GM12878 (cell line): ENCODE measurements at regions not wholly inside any gene's neighbourhood (a gene's known extent, or its start where the extent isn't known, plus 50 kb on each side); places are given as distances from the start of the nearest gene placed in this dataset.

Experiments used
- ATAC-seq: fragments of 200-7000 bp; cut with Tn5 transposase; 3 replicates; pipeline ENCODE4 v1.9.1; 2020; ENCODE audit warnings: mild to moderate bottlenecking, moderate library complexity
- BruUV-seq: library from RNA; stranded (reverse); fragments of 400-500 nt; replicated peaks from 2 replicates; lab custom pipeline; 2021; lab: Mats Ljungman, UMichigan
- CTCF ChIA-PET: fragments of 300-600 bp; sonication (Branson Sonifier 250); formaldehyde crosslinking; extraction: SDS; loops from one replicate; lab custom pipeline; 2021; ENCODE audit warnings: inconsistent platforms; lab: Yijun Ruan, JAX
- POLR2A ChIA-PET: fragments of 350-600 bp; formaldehyde crosslinking; extraction: SDS; loops from one replicate; lab custom pipeline; 2021; ENCODE audit warnings: inconsistent platforms; lab: Charles Lee
- RAD21 ChIA-PET: fragments of 300-600 bp; sonication (Branson Sonifier 250); formaldehyde crosslinking; loops from one replicate; lab custom pipeline; 2023; ENCODE audit warnings: antibody characterized with exemption; ENCODE audit not compliant: unreplicated experiment; lab: Charles Lee
- SMC1A ChIA-PET: fragments of 300-600 bp; sonication (Branson Sonifier 250); formaldehyde crosslinking; loops from one replicate; lab custom pipeline; 2023; ENCODE audit not compliant: unreplicated experiment, uncharacterized antibody; lab: Charles Lee
- DNase-seq: peaks from one replicate; pipeline ENCODE4 v3.0.0-alpha.2; 2011; ENCODE audit warnings: low read depth, low spot score
- FAIRE-seq: peaks from 3 replicates; lab custom pipeline; 2011; peaks lifted over from hg19 to GRCh38; lab: Jason Lieb, UNC
- H2AFZ ChIP-seq: 2 replicates; pipeline ENCODE4 v1.6.0; 2011; ENCODE audit warnings: low read depth, low read length, control low read depth; ENCODE audit not compliant: control insufficient read depth
- H3K27ac ChIP-seq: 2 replicates; pipeline ENCODE4 v1.5.1; 2011; ENCODE audit warnings: control low read depth; ENCODE audit not compliant: control insufficient read depth, insufficient read depth
- H3K27me3 ChIP-seq, 2 experiments: replicated peaks in 1 of 2; 2 replicates each; pipeline versions ENCODE4 v1.6.0 to v1.6.1; 2011; ENCODE audit warnings: low read length in 1 of 2; ENCODE audit not compliant: control insufficient read depth in 2 of 2, insufficient read depth in 2 of 2
- H3K36me3 ChIP-seq, 2 experiments: 2 replicates each; pipeline ENCODE4 v1.5.1; 2011; ENCODE audit warnings: low read length in 1 of 2; ENCODE audit not compliant: control insufficient read depth in 2 of 2, insufficient read depth in 2 of 2
- H3K4me1 ChIP-seq: 2 replicates; pipeline ENCODE4 v1.6.1; 2011; ENCODE audit warnings: mild to moderate bottlenecking, low read length, moderate library complexity, mixed read lengths; ENCODE audit not compliant: control insufficient read depth, insufficient read depth
- H3K4me2 ChIP-seq: 2 replicates; pipeline ENCODE4 v1.6.0; 2011; ENCODE audit warnings: control low read depth; ENCODE audit not compliant: control insufficient read depth, insufficient read depth
- H3K4me3 ChIP-seq: fragments of 200-600 bp; sonication (generic); 2 replicates; pipeline ENCODE4 v1.5.1; 2016
- H3K79me2 ChIP-seq: 2 replicates; pipeline ENCODE4 v1.6.0; 2011; ENCODE audit warnings: low read length; ENCODE audit not compliant: control insufficient read depth, insufficient read depth
- H3K9ac ChIP-seq: 2 replicates; pipeline ENCODE4 v1.8.0; 2011; ENCODE audit warnings: low read length, control low read depth, mixed read lengths; ENCODE audit not compliant: control insufficient read depth, insufficient read depth
- H3K9me3 ChIP-seq: replicated peaks from 3 replicates; pipeline ENCODE4 v1.5.1; 2011; ENCODE audit warnings: mild to moderate bottlenecking, low read length; ENCODE audit not compliant: control insufficient read depth, insufficient read depth
- H4K20me1 ChIP-seq: 2 replicates; pipeline ENCODE4 v1.6.0; 2011; ENCODE audit not compliant: control insufficient read depth, insufficient read depth
- ATF7 ChIP-seq: fragments of 450-650 bp; IDR thresholded peaks from 2 replicates; pipeline ENCODE4 v1.6.1; 2016; ENCODE audit warnings: low read depth, mild to moderate bottlenecking
- BCL11A ChIP-seq: IDR thresholded peaks from 2 replicates; pipeline ENCODE4 v1.6.1; 2011; ENCODE audit warnings: low read depth, low read length
- BHLHE40 ChIP-seq, 2 experiments: fragments of 450-650 bp in 1 of 2; IDR thresholded peaks; 2 replicates each; pipeline ENCODE4 v1.6.1; 2011 to 2017; ENCODE audit warnings: low read depth in 2 of 2, borderline replicate concordance in 1 of 2, improper control_type of control experiment in 1 of 2, low read length in 1 of 2, mild to moderate bottlenecking in 1 of 2
- BMI1 ChIP-seq: fragments of 450-650 bp; IDR thresholded peaks from 2 replicates; pipeline ENCODE4 v1.6.1; 2016; ENCODE audit warnings: mild to moderate bottlenecking, moderate library complexity, borderline replicate concordance
- FOS ChIP-seq: IDR thresholded peaks from 3 replicates; pipeline ENCODE4 v1.6.1; 2011; ENCODE audit warnings: borderline replicate concordance; ENCODE audit not compliant: insufficient read length; ENCODE audit errors: extremely low read depth
- JUND ChIP-seq: IDR thresholded peaks from 2 replicates; pipeline ENCODE4 v1.6.1; 2012; ENCODE audit warnings: low read depth, mild to moderate bottlenecking, low read length, improper control_type of control experiment, moderate library complexity
- MEF2A ChIP-seq: IDR thresholded peaks from 2 replicates; pipeline ENCODE4 v1.6.1; 2011; ENCODE audit warnings: low read depth, mild to moderate bottlenecking, low read length, moderate library complexity; ENCODE audit not compliant: insufficient read depth
- POLR2AphosphoS2 ChIP-seq: IDR thresholded peaks from 2 replicates; pipeline ENCODE4 v1.6.1; 2011; ENCODE audit warnings: low read depth, mild to moderate bottlenecking, low read length, improper control_type of control experiment, moderate library complexity
- WGBS: methylation state at CpG from one replicate; pipeline ENCODE4 v1.1.6; 2016; ENCODE audit warnings: low lambda C conversion rate; ENCODE audit not compliant: insufficient replicate concordance, insufficient coverage; ENCODE audit errors: missing lambda C conversion rate; 5-methylcytosine and 5-hydroxymethylcytosine counted together
- in situ Hi-C: fragments of 300-500 bp; cut with MboI; formaldehyde crosslinking; loops from 9 replicates; pipeline ENCODE4 v1.14.3; 2018; ENCODE audit warnings: mixed read lengths
- intact Hi-C: fragments of 100-400 bp; cut with micrococcal nuclease; formaldehyde crosslinking; loops from one replicate; pipeline ENCODE4 v1.14.2; 2022; ENCODE audit not compliant: unreplicated experiment
- TF ChIP-seq, protein P1 (sequence below): fragments of 450-650 bp; IDR thresholded peaks from 2 replicates; pipeline ENCODE4 v1.6.1; 2017; ENCODE audit warnings: mild to moderate bottlenecking, moderate library complexity
- TF ChIP-seq, protein P2 (sequence below): fragments of 450-650 bp; conservative IDR thresholded peaks from 2 replicates; pipeline ENCODE4 v1.6.1; 2017; ENCODE audit warnings: mild to moderate bottlenecking, moderate library complexity
- TF ChIP-seq, protein P3 (sequence below): fragments of 150-350 bp; IDR thresholded peaks from 2 replicates; pipeline ENCODE4 v1.6.1; 2016; ENCODE audit warnings: low read depth, low read length

DNA sequence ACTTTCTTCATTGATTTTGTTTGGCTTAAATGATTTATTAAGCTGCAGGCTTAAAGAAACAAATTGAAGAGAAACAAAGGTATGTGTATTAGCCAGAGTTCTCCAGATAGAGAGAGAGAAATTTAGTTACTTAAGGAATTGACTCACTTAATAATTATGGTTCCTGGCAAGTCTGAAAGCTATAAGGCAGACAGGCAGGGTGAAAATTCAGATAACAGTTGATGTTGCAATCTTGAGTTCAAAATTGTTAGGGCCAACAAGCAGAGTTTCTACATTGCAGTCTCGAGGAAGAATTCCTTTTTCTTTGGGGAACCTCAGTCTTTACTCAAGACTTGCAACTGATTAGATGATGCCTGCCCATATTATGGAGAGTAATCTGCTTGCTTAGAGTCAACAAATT, 593.5 kb downstream of the ADCYAP1 start:
- no peak overlapping the region for H3K4me2 ChIP-seq
- no TSS peak for BruUV-seq
- WGBS, result 0% methylated on average over 1 of the region's 1 CpG
- no peak for ATAC-seq
- no peak overlapping the region for H3K9ac ChIP-seq
- POLR2A ChIA-PET, result no interaction called here
- no peaks in the 10 kb centered on the region; a peak in 1 of 4 replicates for H3K27me3 ChIP-seq
- H3K4me3 ChIP-seq, result no peak overlapping the region
- SMC1A ChIA-PET, result no interaction called here
- no peak for DNase-seq
- H3K9me3 ChIP-seq, result no peaks in the 10 kb centered on the region; the same call in 2 of the 3 replicates
- no peaks in the 10 kb centered on the region for H3K36me3 ChIP-seq
- FAIRE-seq, result no peak
- RAD21 ChIA-PET, result no interaction called here
- intact Hi-C loops, result loop anchor here (2.0 kb wide), 1 partner anchor 633 kb away; no protein-coding TSS in a partner anchor
- in situ Hi-C loops, result loop anchor here (25.0 kb wide), 1 partner anchor 636 kb away; no protein-coding TSS in a partner anchor
- no peaks in the 10 kb centered on the region for H3K4me1 ChIP-seq
- CTCF ChIA-PET, result no interaction called here
- H2AFZ ChIP-seq, result no peak overlapping the region
- H4K20me1 ChIP-seq, result no peaks in the 10 kb centered on the region
- no peak overlapping the region for H3K27ac ChIP-seq
- no peak for TF ChIP-seq MEF2A
- TF ChIP-seq, protein P1, sequence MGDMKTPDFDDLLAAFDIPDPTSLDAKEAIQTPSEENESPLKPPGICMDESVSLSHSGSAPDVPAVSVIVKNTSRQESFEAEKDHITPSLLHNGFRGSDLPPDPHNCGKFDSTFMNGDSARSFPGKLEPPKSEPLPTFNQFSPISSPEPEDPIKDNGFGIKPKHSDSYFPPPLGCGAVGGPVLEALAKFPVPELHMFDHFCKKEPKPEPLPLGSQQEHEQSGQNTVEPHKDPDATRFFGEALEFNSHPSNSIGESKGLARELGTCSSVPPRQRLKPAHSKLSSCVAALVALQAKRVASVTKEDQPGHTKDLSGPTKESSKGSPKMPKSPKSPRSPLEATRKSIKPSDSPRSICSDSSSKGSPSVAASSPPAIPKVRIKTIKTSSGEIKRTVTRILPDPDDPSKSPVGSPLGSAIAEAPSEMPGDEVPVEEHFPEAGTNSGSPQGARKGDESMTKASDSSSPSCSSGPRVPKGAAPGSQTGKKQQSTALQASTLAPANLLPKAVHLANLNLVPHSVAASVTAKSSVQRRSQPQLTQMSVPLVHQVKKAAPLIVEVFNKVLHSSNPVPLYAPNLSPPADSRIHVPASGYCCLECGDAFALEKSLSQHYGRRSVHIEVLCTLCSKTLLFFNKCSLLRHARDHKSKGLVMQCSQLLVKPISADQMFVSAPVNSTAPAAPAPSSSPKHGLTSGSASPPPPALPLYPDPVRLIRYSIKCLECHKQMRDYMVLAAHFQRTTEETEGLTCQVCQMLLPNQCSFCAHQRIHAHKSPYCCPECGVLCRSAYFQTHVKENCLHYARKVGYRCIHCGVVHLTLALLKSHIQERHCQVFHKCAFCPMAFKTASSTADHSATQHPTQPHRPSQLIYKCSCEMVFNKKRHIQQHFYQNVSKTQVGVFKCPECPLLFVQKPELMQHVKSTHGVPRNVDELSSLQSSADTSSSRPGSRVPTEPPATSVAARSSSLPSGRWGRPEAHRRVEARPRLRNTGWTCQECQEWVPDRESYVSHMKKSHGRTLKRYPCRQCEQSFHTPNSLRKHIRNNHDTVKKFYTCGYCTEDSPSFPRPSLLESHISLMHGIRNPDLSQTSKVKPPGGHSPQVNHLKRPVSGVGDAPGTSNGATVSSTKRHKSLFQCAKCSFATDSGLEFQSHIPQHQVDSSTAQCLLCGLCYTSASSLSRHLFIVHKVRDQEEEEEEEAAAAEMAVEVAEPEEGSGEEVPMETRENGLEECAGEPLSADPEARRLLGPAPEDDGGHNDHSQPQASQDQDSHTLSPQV, result no peak
- TF ChIP-seq BCL11A, result no peak
- no peak for TF ChIP-seq ATF7
- TF ChIP-seq BHLHE40 (IDR thresholded peaks at IDR 0.05; ENCODE audit: borderline replicate concordance in 1 of 2, low read depth in 2 of 2, low read length in 1 of 2), result no peak
- TF ChIP-seq JUND, result no peak
- TF ChIP-seq, protein P2, sequence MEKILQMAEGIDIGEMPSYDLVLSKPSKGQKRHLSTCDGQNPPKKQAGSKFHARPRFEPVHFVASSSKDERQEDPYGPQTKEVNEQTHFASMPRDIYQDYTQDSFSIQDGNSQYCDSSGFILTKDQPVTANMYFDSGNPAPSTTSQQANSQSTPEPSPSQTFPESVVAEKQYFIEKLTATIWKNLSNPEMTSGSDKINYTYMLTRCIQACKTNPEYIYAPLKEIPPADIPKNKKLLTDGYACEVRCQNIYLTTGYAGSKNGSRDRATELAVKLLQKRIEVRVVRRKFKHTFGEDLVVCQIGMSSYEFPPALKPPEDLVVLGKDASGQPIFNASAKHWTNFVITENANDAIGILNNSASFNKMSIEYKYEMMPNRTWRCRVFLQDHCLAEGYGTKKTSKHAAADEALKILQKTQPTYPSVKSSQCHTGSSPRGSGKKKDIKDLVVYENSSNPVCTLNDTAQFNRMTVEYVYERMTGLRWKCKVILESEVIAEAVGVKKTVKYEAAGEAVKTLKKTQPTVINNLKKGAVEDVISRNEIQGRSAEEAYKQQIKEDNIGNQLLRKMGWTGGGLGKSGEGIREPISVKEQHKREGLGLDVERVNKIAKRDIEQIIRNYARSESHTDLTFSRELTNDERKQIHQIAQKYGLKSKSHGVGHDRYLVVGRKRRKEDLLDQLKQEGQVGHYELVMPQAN, result no peak
- TF ChIP-seq FOS, result no peak
- TF ChIP-seq, protein P3, sequence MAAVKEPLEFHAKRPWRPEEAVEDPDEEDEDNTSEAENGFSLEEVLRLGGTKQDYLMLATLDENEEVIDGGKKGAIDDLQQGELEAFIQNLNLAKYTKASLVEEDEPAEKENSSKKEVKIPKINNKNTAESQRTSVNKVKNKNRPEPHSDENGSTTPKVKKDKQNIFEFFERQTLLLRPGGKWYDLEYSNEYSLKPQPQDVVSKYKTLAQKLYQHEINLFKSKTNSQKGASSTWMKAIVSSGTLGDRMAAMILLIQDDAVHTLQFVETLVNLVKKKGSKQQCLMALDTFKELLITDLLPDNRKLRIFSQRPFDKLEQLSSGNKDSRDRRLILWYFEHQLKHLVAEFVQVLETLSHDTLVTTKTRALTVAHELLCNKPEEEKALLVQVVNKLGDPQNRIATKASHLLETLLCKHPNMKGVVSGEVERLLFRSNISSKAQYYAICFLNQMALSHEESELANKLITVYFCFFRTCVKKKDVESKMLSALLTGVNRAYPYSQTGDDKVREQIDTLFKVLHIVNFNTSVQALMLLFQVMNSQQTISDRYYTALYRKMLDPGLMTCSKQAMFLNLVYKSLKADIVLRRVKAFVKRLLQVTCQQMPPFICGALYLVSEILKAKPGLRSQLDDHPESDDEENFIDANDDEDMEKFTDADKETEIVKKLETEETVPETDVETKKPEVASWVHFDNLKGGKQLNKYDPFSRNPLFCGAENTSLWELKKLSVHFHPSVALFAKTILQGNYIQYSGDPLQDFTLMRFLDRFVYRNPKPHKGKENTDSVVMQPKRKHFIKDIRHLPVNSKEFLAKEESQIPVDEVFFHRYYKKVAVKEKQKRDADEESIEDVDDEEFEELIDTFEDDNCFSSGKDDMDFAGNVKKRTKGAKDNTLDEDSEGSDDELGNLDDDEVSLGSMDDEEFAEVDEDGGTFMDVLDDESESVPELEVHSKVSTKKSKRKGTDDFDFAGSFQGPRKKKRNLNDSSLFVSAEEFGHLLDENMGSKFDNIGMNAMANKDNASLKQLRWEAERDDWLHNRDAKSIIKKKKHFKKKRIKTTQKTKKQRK, result no peak
- TF ChIP-seq BMI1, result no peak
- no peak for TF ChIP-seq POLR2AphosphoS2
- no peaks in the 10 kb centered on the region for H3K79me2 ChIP-seq
